Lower leg skin (tissue), 3 donors: ENCODE measurements at regions not wholly inside any gene's neighbourhood (a gene's known extent, or its start where the extent isn't known, plus 50 kb on each side); places are given as distances from the start of the nearest gene placed in this dataset.

Source experiments
- POLR2A ChIP-seq, 2 donors: fragments of 450-650 bp; IDR thresholded peaks; one replicate each; pipeline ENCODE4 v1.6.1; 2016 to 2017; ENCODE audit warnings: antibody characterized with exemption in 2 of 2, mild to moderate bottlenecking in 1 of 2, moderate library complexity in 1 of 2
- TF ChIP-seq, protein P1 (sequence below), 3 donors: fragments of 450-650 bp; IDR thresholded peaks; one replicate each; pipeline ENCODE4 v1.5.1; 2016; ENCODE audit warnings: antibody characterized with exemption in 3 of 3, mild to moderate bottlenecking in 3 of 3, moderate library complexity in 2 of 3

DNA sequence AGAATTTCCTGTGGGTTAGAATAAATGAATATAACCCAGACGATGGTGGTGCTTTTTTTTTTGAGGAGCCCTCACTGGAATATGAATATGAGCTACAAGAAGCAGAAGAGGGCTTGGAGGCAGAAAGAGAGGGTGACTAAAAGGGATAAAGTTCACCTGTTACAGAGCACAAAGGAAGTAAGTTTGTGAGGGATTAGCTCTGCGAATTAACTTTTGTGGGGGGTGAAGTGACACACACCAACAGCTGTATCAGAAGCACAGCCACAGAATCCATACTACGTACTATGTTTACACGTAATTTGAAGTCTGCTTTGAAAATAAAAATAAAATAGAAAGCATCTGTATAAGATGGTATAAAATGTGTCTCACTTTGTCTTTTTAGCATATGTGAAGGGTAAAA lies 963.6 kb upstream of the DIAPH2 start:
- TF ChIP-seq, protein P1, sequence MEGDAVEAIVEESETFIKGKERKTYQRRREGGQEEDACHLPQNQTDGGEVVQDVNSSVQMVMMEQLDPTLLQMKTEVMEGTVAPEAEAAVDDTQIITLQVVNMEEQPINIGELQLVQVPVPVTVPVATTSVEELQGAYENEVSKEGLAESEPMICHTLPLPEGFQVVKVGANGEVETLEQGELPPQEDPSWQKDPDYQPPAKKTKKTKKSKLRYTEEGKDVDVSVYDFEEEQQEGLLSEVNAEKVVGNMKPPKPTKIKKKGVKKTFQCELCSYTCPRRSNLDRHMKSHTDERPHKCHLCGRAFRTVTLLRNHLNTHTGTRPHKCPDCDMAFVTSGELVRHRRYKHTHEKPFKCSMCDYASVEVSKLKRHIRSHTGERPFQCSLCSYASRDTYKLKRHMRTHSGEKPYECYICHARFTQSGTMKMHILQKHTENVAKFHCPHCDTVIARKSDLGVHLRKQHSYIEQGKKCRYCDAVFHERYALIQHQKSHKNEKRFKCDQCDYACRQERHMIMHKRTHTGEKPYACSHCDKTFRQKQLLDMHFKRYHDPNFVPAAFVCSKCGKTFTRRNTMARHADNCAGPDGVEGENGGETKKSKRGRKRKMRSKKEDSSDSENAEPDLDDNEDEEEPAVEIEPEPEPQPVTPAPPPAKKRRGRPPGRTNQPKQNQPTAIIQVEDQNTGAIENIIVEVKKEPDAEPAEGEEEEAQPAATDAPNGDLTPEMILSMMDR (IDR thresholded peaks at IDR 0.05), result no peak
- no peak for TF ChIP-seq POLR2A (IDR thresholded peaks at IDR 0.05)
